A673 (cell line): ENCODE measurements at regions not wholly inside any gene's neighbourhood (a gene's known extent, or its start where the extent isn't known, plus 50 kb on each side); places are given as distances from the start of the nearest gene placed in this dataset.

Experiments
- BruUV-seq: library from RNA; stranded (reverse); fragments of 400-500 nt; replicated peaks from 2 replicates; lab custom pipeline; 2021; lab: Mats Ljungman, UMichigan
- CTCF ChIA-PET: fragments of 300-600 bp; sonication (Branson Sonifier 250); formaldehyde crosslinking; loops from one replicate; lab custom pipeline; 2022; ENCODE audit warnings: antibody characterized with exemption; lab: Charles Lee
- POLR2A ChIA-PET: fragments of 300-600 bp; sonication (Branson Sonifier 250); formaldehyde crosslinking; loops from one replicate; lab custom pipeline; 2022; ENCODE audit warnings: antibody characterized with exemption; ENCODE audit not compliant: low non-redundant PET; lab: Charles Lee
- DNase-seq: peaks from one replicate; pipeline ENCODE4 v3.0.0-alpha.2; 2015; ENCODE audit warnings: low spot score
- H3K27ac ChIP-seq: fragments of 200-600 bp; sonication (generic); 2 replicates; pipeline ENCODE4 v1.5.1; 2016; ENCODE audit warnings: mixed run types, low read depth, mild to moderate bottlenecking, mixed read lengths, antibody characterized with exemption, low read length; ENCODE audit not compliant: poor library complexity, severe bottlenecking
- H3K27me3 ChIP-seq: fragments of 200-600 bp; sonication (generic); replicated peaks from 2 replicates; pipeline ENCODE4 v1.6.1; 2017; ENCODE audit warnings: mixed run types, low read depth, mild to moderate bottlenecking, mixed read lengths, antibody characterized with exemption, low read length; ENCODE audit not compliant: insufficient read depth, poor library complexity
- H3K36me3 ChIP-seq: fragments of 200-600 bp; sonication (generic); 2 replicates; pipeline ENCODE4 v1.6.1; 2016; ENCODE audit warnings: mixed run types, mild to moderate bottlenecking, mixed read lengths, antibody characterized with exemption, low read length; ENCODE audit not compliant: insufficient read depth, poor library complexity, severe bottlenecking
- H3K4me1 ChIP-seq: fragments of 200-600 bp; sonication (generic); 2 replicates; pipeline ENCODE4 v1.6.1; 2017; ENCODE audit warnings: mixed run types, mild to moderate bottlenecking, mixed read lengths, antibody characterized with exemption, low read length; ENCODE audit not compliant: insufficient read depth, poor library complexity, severe bottlenecking
- H3K4me3 ChIP-seq: fragments of 200-600 bp; sonication (generic); 2 replicates; pipeline ENCODE4 v1.5.1; 2016; ENCODE audit warnings: low read depth, mixed run types, mild to moderate bottlenecking, mixed read lengths, low read length; ENCODE audit not compliant: poor library complexity, severe bottlenecking
- H3K9me3 ChIP-seq: fragments of 200-600 bp; sonication (generic); 2 replicates; pipeline ENCODE4 v1.6.1; 2016; ENCODE audit warnings: mixed run types, low read depth, mild to moderate bottlenecking, mixed read lengths, antibody characterized with exemption, low read length; ENCODE audit not compliant: poor library complexity, severe bottlenecking
- EZH2 ChIP-seq: fragments of 200-600 bp; sonication (generic); IDR thresholded peaks from 2 replicates; pipeline ENCODE4 v1.6.1; 2017; ENCODE audit warnings: borderline replicate concordance, low read depth, mild to moderate bottlenecking, mixed read lengths, antibody characterized with exemption, low read length; ENCODE audit not compliant: poor library complexity, severe bottlenecking
- intact Hi-C: fragments of 100-400 bp; cut with micrococcal nuclease; formaldehyde crosslinking; loops from one replicate; pipeline ENCODE4 v1.10.0; 2022; ENCODE audit not compliant: unreplicated experiment
- TF ChIP-seq, protein P1 (sequence below): fragments of 300-800, 200-600 bp; sonication (generic); conservative IDR thresholded peaks from 2 replicates; pipeline ENCODE4 v1.5.1; 2017; ENCODE audit warnings: low read depth, mild to moderate bottlenecking, antibody characterized with exemption, low read length, moderate library complexity, mixed read lengths

DNA sequence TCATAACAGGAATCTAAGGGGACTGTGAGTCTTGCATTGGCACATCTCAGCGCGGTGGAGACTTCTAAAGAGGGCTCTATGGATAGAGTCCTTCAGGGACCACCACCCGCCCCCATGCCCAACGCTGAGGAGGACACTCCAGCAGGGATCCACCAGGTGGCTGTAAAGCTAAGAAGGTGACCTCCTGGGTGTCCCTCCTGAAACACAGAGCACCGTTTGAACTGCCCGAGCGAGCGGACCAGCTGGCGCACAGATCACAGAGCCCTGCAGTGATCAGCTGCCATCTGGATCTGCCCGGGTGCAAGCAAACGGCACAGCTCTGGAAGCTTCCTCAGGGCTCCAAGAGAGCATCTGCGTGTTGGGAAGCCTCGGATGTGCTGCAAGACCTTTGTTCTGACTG is 51.3 kb upstream of the LYST start:
- intact Hi-C loops: no loop called here
- Histone ChIP-seq H3K9me3 (no peaks in the 10 kb centered on the region), H3K4me3 (no peak overlapping the region), H3K27ac (peak overlapping the region; percentile 42), H3K4me1 (peaks cover 36% of the 10 kb centered on the region), H3K36me3 (no peaks in the 10 kb centered on the region), H3K27me3 (no peaks in the 10 kb centered on the region)
- ChIA-PET CTCF (no interaction called here), POLR2A (no interaction called here)
- DNase-seq: no peak
- TF ChIP-seq, protein P1, sequence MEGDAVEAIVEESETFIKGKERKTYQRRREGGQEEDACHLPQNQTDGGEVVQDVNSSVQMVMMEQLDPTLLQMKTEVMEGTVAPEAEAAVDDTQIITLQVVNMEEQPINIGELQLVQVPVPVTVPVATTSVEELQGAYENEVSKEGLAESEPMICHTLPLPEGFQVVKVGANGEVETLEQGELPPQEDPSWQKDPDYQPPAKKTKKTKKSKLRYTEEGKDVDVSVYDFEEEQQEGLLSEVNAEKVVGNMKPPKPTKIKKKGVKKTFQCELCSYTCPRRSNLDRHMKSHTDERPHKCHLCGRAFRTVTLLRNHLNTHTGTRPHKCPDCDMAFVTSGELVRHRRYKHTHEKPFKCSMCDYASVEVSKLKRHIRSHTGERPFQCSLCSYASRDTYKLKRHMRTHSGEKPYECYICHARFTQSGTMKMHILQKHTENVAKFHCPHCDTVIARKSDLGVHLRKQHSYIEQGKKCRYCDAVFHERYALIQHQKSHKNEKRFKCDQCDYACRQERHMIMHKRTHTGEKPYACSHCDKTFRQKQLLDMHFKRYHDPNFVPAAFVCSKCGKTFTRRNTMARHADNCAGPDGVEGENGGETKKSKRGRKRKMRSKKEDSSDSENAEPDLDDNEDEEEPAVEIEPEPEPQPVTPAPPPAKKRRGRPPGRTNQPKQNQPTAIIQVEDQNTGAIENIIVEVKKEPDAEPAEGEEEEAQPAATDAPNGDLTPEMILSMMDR: no peak
- no peak for TF ChIP-seq EZH2
- BruUV-seq: no TSS peak

DNA sequence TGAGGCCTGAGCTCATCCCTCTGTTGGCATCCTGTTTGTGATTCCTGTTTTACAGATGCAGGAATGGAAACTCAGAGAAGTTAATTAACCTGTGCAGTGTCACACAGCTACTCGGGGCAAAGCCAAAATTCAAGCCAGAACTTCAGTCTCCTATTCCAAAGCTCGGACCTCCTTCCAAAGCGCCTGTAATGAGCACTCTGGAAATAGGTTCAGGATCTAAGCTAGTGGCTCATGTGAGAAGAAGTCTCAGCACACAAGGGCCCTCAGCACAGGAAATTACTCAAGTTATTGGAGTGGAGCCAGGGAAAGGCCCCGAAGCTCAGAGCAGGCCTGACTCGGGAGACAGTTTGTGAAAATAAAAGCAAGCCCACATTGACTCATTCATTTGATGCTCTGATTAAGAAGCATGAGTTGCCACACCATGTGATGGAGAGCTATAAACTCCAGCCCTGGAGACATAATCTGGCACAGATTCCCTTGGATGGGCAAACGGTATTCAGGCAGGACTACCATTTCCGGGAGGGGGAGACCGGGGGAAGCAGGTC is 50.6 kb upstream of the LYST start:
- peaks cover 36% of the 10 kb centered on the region for H3K4me1 ChIP-seq
- CTCF ChIA-PET: no interaction called here
- peak overlapping the region; percentile 74 for H3K27ac ChIP-seq
- no peak overlapping the region for H3K4me3 ChIP-seq
- POLR2A ChIA-PET: no interaction called here
- intact Hi-C loops: no loop called here
- peak; percentile 94 for DNase-seq
- H3K9me3 ChIP-seq: no peaks in the 10 kb centered on the region
- H3K27me3 ChIP-seq: no peaks in the 10 kb centered on the region
- BruUV-seq: no TSS peak
- no peaks in the 10 kb centered on the region for H3K36me3 ChIP-seq
- TF ChIP-seq, protein P1: no peak
- no peak for TF ChIP-seq EZH2
